HG03575 (cell line): ENCODE measurements at regions not wholly inside any gene's neighbourhood (a gene's known extent, or its start where the extent isn't known, plus 50 kb on each side); places are given as distances from the start of the nearest gene placed in this dataset.

Experiments
- ATAC-seq: cut with Tn5 transposase; IDR thresholded peaks from one replicate; pipeline ENCODE4 v1.9.1; 2021; ENCODE audit not compliant: unreplicated experiment, insufficient number of reproducible peaks, low FRiP score; ENCODE audit errors: extremely low read depth

GRCh38 chr10:90407131-90407530 is 450.7 kb downstream of the HTR7 start:
- ATAC-seq = no peak

GRCh38 chr10:90407851-90408250 is 450.0 kb downstream of the HTR7 start:
- ATAC-seq = no peak

GRCh38 chr10:90412582-90412981 is 445.3 kb downstream of the HTR7 start:
- ATAC-seq = no peak

GRCh38 chr10:90413196-90413595 is 444.6 kb downstream of the HTR7 start:
- ATAC-seq = no peak

- no peak for ATAC-seq
Observed at GRCh38 chr10:90414926-90415325, 442.9 kb downstream of the HTR7 start.

GRCh38 chr10:90417029-90417428 is 440.8 kb downstream of the HTR7 start:
- no peak for ATAC-seq

- ATAC-seq = no peak
Observed at GRCh38 chr10:90417476-90418210, 440.2 kb downstream of the HTR7 start.

- ATAC-seq = no peak
Observed at GRCh38 chr10:90418869-90419652, 438.8 kb downstream of the HTR7 start.

GRCh38 chr10:90420637-90421318 is 437.1 kb downstream of the HTR7 start:
- ATAC-seq = peak; percentile 59

- ATAC-seq = no peak
Observed at GRCh38 chr10:90421874-90422273, 436.0 kb downstream of the HTR7 start.

GRCh38 chr10:90424730-90425129 is 433.1 kb downstream of the HTR7 start:
- ATAC-seq = no peak

GRCh38 chr10:90430186-90430585 is 427.7 kb downstream of the HTR7 start:
- no peak for ATAC-seq

GRCh38 chr10:90432866-90433265 is 425.0 kb downstream of the HTR7 start:
- no peak for ATAC-seq

GRCh38 chr10:90435296-90435695 is 422.5 kb downstream of the HTR7 start:
- no peak for ATAC-seq

GRCh38 chr10:90437452-90437851 is 420.4 kb downstream of the HTR7 start:
- no peak for ATAC-seq

- ATAC-seq = no peak
Observed at GRCh38 chr10:90440870-90441269, 417.0 kb downstream of the HTR7 start.

- no peak for ATAC-seq
Observed at GRCh38 chr10:90443342-90443741, 414.5 kb downstream of the HTR7 start.

- no peak for ATAC-seq
Observed at GRCh38 chr10:90447831-90448230, 410.0 kb downstream of the HTR7 start.

- no peak for ATAC-seq
Observed at GRCh38 chr10:90450797-90451196, 407.0 kb downstream of the HTR7 start.

- no peak for ATAC-seq
Observed at GRCh38 chr10:90451283-90451682, 406.6 kb downstream of the HTR7 start.
